ENCODE measurements at regions not wholly inside any gene's neighbourhood (a gene's known extent, or its start where the extent isn't known, plus 50 kb on each side); places are given as distances from the start of the nearest gene placed in this dataset.
"Not testable (repeated sequence)": the region's sequence is repeated elsewhere in the genome, so short reads cannot be mapped to it uniquely, and the experiment has no call there.

- no peak for ATAC-seq
- TF ChIP-seq RARB (CRISPR knock-in tag; IDR thresholded peaks at IDR 0.05), result no peak
- no peak for TF ChIP-seq ZC3H10 (CRISPR knock-in tag; IDR thresholded peaks at IDR 0.05)
- TF ChIP-seq CSRNP3 (CRISPR knock-in tag; IDR thresholded peaks at IDR 0.05), result no peak
- TF ChIP-seq, protein P1, sequence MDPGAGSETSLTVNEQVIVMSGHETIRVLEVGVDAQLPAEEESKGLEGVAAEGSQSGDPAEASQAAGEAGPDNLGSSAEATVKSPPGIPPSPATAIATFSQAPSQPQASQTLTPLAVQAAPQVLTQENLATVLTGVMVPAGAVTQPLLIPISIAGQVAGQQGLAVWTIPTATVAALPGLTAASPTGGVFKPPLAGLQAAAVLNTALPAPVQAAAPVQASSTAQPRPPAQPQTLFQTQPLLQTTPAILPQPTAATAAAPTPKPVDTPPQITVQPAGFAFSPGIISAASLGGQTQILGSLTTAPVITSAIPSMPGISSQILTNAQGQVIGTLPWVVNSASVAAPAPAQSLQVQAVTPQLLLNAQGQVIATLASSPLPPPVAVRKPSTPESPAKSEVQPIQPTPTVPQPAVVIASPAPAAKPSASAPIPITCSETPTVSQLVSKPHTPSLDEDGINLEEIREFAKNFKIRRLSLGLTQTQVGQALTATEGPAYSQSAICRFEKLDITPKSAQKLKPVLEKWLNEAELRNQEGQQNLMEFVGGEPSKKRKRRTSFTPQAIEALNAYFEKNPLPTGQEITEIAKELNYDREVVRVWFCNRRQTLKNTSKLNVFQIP (CRISPR knock-in tag; IDR thresholded peaks at IDR 0.05; ENCODE audit: borderline replicate concordance, low read depth), result no peak
- no peak for TF ChIP-seq GLIS3 (CRISPR knock-in tag; IDR thresholded peaks at IDR 0.05)
- no peak for TF ChIP-seq ZNF565 (CRISPR knock-in tag; conservative IDR thresholded peaks at IDR 0.05; ENCODE audit: low read depth)
- TF ChIP-seq, protein P2, sequence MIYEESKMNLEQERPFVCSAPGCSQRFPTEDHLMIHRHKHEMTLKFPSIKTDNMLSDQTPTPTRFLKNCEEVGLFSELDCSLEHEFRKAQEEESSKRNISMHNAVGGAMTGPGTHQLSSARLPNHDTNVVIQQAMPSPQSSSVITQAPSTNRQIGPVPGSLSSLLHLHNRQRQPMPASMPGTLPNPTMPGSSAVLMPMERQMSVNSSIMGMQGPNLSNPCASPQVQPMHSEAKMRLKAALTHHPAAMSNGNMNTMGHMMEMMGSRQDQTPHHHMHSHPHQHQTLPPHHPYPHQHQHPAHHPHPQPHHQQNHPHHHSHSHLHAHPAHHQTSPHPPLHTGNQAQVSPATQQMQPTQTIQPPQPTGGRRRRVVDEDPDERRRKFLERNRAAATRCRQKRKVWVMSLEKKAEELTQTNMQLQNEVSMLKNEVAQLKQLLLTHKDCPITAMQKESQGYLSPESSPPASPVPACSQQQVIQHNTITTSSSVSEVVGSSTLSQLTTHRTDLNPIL (CRISPR knock-in tag; IDR thresholded peaks at IDR 0.05; ENCODE audit: low read depth), result no peak
- TF ChIP-seq PPARA (CRISPR knock-in tag; IDR thresholded peaks at IDR 0.05; ENCODE audit: borderline replicate concordance), result no peak
- TF ChIP-seq ZNF70 (CRISPR knock-in tag; IDR thresholded peaks at IDR 0.05), result no peak
- no peak for TF ChIP-seq ISL1 (CRISPR knock-in tag; IDR thresholded peaks at IDR 0.05)
- no peak for TF ChIP-seq PATZ1 (CRISPR knock-in tag; IDR thresholded peaks at IDR 0.05; ENCODE audit: borderline replicate concordance)
- TF ChIP-seq ESRRG (CRISPR knock-in tag; IDR thresholded peaks at IDR 0.05), result no peak
- TF ChIP-seq TCF4 (CRISPR knock-in tag; IDR thresholded peaks at IDR 0.05; ENCODE audit: borderline replicate concordance), result no peak
Observed at GRCh38 chr2:57491213-57491612, 555.4 kb upstream of the VRK2 start.

- not testable (repeated sequence) for ATAC-seq
Observed at GRCh38 chr2:57493966-57494365, 552.6 kb upstream of the VRK2 start.

DNA sequence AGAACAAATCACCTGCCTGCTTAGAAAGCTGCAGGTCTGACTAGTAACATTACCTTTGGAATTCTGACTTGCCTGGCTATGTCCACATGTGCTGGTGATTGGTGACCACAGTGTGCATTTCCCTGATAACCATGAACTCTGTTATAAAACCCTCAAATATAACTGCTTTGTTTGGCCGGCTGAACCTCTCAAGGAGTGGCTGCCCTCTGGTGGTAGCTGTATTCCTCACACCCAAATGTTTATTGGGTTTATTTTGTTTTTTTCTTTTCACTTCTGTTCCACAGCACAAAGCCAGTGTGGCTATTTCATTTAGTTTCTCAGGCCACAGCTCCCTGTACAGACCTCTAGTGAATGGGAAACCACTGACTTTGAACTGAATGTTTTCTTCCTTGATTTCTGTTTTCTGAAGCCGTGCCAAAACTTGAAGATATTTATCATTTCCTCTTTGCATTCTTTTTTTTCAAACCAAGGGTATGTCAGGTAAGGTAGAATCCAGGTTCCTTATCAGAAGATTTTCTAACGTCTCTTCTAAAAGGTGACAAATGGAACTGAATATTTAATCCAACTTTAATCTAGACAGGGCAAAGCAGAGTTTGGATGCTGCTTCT is 549.0 kb upstream of the VRK2 start:
- no peak for TF ChIP-seq TSHZ2 (CRISPR knock-in tag; IDR thresholded peaks at IDR 0.05)
- no peak for TF ChIP-seq RARB (CRISPR knock-in tag; IDR thresholded peaks at IDR 0.05)
- no peak for TF ChIP-seq CSDC2 (CRISPR knock-in tag; IDR thresholded peaks at IDR 0.05)
- TF ChIP-seq ZFP3 (CRISPR knock-in tag; IDR thresholded peaks at IDR 0.05), result no peak
- TF ChIP-seq TOX (CRISPR knock-in tag; IDR thresholded peaks at IDR 0.05; ENCODE audit: borderline replicate concordance), result no peak
- ATAC-seq, result peak; percentile 92

GRCh38 chr2:57504787-57505186 is 541.8 kb upstream of the VRK2 start:
- no peak for ATAC-seq
- TF ChIP-seq GLIS3 (CRISPR knock-in tag; IDR thresholded peaks at IDR 0.05) (no peak), ZNF70 (CRISPR knock-in tag; IDR thresholded peaks at IDR 0.05) (no peak), ZFP30 (CRISPR knock-in tag; IDR thresholded peaks at IDR 0.05) (no peak), PATZ1 (CRISPR knock-in tag; IDR thresholded peaks at IDR 0.05; ENCODE audit: borderline replicate concordance) (no peak), TOX (CRISPR knock-in tag; IDR thresholded peaks at IDR 0.05; ENCODE audit: borderline replicate concordance) (no peak), ZNF565 (CRISPR knock-in tag; conservative IDR thresholded peaks at IDR 0.05; ENCODE audit: low read depth) (no peak), TSHZ2 (CRISPR knock-in tag; IDR thresholded peaks at IDR 0.05) (no peak), ARNTL (CRISPR knock-in tag; IDR thresholded peaks at IDR 0.05; ENCODE audit: borderline replicate concordance, low read depth) (no peak), RARB (CRISPR knock-in tag; IDR thresholded peaks at IDR 0.05) (no peak), ZC3H10 (CRISPR knock-in tag; IDR thresholded peaks at IDR 0.05) (no peak)
- TF ChIP-seq, protein P1 (CRISPR knock-in tag; IDR thresholded peaks at IDR 0.05; ENCODE audit: borderline replicate concordance, low read depth), result no peak

Data from SK-N-SH treated with all-trans-retinoic acid at 6 μM for 48 hours (cell line).